Thyroid gland (tissue), 4 donors: ENCODE measurements at regions not wholly inside any gene's neighbourhood (a gene's known extent, or its start where the extent isn't known, plus 50 kb on each side); places are given as distances from the start of the nearest gene placed in this dataset.

Experiments
- POLR2A ChIP-seq, 2 donors: fragments of 450-650 bp; IDR thresholded peaks; one replicate each; pipeline ENCODE4 v1.6.1; 2017; ENCODE audit warnings: antibody characterized with exemption in 2 of 2, mild to moderate bottlenecking in 2 of 2, moderate library complexity in 1 of 2
- TF ChIP-seq, protein P1 (sequence below), 6 experiments: fragments of 200-600 bp in 3 of 6; fragments of 450-650 bp in 3 of 6; sonication (generic) in 3 of 6; IDR thresholded peaks; one replicate each; pipeline ENCODE4 v1.5.1; 2016 to 2019; ENCODE audit warnings: antibody characterized with exemption in 6 of 6, mild to moderate bottlenecking in 2 of 6, inconsistent platforms in 1 of 6, moderate library complexity in 1 of 6

DNA sequence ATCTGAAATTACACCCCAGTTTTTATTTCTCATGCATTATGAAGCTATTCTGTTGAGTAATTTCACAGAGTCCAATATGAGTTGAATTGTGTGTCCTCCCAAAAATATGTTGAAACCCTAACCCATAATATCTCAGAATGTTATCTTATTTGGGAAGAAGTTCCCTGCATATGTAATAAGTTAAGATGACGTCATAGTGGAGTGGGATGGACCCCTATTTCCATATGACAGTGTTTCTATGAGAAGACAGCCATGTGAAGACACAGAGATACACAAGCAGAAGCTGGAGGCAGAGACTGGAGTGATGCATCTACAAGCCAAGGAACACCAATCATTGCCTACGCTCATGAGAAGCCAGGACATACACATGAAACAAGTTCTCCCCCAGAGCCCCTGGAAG, 81.3 kb downstream of the RFPL4B start:
- TF ChIP-seq, protein P1, sequence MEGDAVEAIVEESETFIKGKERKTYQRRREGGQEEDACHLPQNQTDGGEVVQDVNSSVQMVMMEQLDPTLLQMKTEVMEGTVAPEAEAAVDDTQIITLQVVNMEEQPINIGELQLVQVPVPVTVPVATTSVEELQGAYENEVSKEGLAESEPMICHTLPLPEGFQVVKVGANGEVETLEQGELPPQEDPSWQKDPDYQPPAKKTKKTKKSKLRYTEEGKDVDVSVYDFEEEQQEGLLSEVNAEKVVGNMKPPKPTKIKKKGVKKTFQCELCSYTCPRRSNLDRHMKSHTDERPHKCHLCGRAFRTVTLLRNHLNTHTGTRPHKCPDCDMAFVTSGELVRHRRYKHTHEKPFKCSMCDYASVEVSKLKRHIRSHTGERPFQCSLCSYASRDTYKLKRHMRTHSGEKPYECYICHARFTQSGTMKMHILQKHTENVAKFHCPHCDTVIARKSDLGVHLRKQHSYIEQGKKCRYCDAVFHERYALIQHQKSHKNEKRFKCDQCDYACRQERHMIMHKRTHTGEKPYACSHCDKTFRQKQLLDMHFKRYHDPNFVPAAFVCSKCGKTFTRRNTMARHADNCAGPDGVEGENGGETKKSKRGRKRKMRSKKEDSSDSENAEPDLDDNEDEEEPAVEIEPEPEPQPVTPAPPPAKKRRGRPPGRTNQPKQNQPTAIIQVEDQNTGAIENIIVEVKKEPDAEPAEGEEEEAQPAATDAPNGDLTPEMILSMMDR (IDR thresholded peaks at IDR 0.05), result no peak
- no peak for TF ChIP-seq POLR2A (IDR thresholded peaks at IDR 0.05)
